GM12892 (cell line): ENCODE measurements at regions not wholly inside any gene's neighbourhood (a gene's known extent, or its start where the extent isn't known, plus 50 kb on each side); places are given as distances from the start of the nearest gene placed in this dataset.

Source experiments
- POLR2A ChIP-seq: IDR thresholded peaks from 2 replicates; pipeline ENCODE4 v1.6.1; 2011; ENCODE audit warnings: low read depth, low read length, control low read depth
- POLR2AphosphoS5 ChIP-seq: IDR thresholded peaks from 2 replicates; pipeline ENCODE4 v1.6.1; 2011; ENCODE audit warnings: low read depth, low read length, control low read depth
- TAF1 ChIP-seq: IDR thresholded peaks from 2 replicates; pipeline ENCODE4 v1.6.1; 2011; ENCODE audit warnings: low read depth, mild to moderate bottlenecking, control low read depth, low read length, borderline replicate concordance

DNA sequence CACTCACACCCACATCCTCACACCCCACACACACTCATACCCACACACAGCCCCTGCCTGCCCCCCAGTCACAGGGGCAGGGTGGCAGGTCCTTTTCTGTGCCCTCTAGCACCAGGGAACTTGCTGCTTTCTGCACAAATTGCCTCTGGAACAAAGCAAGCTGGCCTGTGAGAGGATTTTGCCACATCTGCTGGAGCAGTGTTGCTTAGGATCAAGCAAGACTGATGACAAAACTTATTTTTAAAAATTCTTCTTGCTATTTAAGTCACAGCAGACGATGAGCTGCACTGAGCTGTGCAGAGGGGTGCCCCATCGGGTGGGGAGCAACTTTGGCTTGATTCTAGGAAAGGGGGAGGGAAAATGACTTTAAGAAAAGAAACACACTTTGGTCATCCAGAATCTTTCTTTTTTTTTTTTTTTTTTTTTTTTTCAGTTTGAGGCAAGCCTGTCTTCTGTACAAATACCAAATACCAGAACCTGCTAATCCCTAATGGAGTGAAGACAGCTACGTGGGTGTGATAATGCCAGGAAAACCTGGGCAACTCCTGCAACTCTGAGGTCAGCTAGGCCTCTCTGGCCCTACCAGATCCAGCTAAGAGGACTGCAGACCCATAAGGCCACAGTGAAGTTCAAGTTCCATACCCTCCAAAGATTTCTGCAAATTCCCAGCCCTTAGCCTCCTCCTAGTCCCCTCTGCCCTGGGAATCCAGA lies 195.3 kb downstream of the ABHD5 start:
- no peak for TF ChIP-seq POLR2AphosphoS5
- no peak for TF ChIP-seq POLR2A
- no peak for TF ChIP-seq TAF1
